IMR-90 (cell line): ENCODE measurements at regions not wholly inside any gene's neighbourhood (a gene's known extent, or its start where the extent isn't known, plus 50 kb on each side); places are given as distances from the start of the nearest gene placed in this dataset.

Experiments
- ATAC-seq: fragments of 200-7000 bp; cut with Tn5 transposase; 2 replicates; pipeline ENCODE4 v1.9.1; 2020; ENCODE audit warnings: low read depth, mild to moderate bottlenecking, moderate library complexity
- BruUV-seq: library from RNA; stranded (reverse); fragments of 400-500 nt; replicated peaks from 2 replicates; lab custom pipeline; 2021; lab: Mats Ljungman, UMichigan
- CTCF ChIA-PET: fragments of 300-600 bp; formaldehyde crosslinking; extraction: SDS; loops from one replicate; lab custom pipeline; 2021; ENCODE audit warnings: antibody characterized with exemption; lab: Yijun Ruan, JAX
- POLR2A ChIA-PET: fragments of 300-600 bp; sonication (Branson Sonifier 250); formaldehyde crosslinking; loops from one replicate; lab custom pipeline; 2022; ENCODE audit warnings: antibody characterized with exemption; ENCODE audit not compliant: unreplicated experiment; lab: Charles Lee
- DNase-seq: peaks from one replicate; pipeline ENCODE4 v3.0.0; 2013
- H2AFZ ChIP-seq: replicated peaks from 2 replicates; pipeline ENCODE3; 2013; ENCODE audit warnings: low read length, mild to moderate bottlenecking; ENCODE audit not compliant: poor library complexity
- H2AK5ac ChIP-seq: 2 replicates; pipeline ENCODE4 v1.6.1; 2013; ENCODE audit warnings: low read depth, low read length, inconsistent platforms
- H2AK9ac ChIP-seq: replicated peaks from 2 replicates; pipeline ENCODE3; 2013; ENCODE audit warnings: mild to moderate bottlenecking, low read depth, low read length, moderate library complexity; ENCODE audit not compliant: poor library complexity
- H2BK120ac ChIP-seq: 2 replicates; pipeline ENCODE4 v1.6.1; 2013; ENCODE audit warnings: low read depth, low read length, inconsistent platforms
- H2BK15ac ChIP-seq: 3 replicates; pipeline ENCODE4 v1.6.1; 2013; ENCODE audit warnings: low read depth, low read length, inconsistent platforms
- H2BK20ac ChIP-seq: 2 replicates; pipeline ENCODE4 v1.6.1; 2013; ENCODE audit warnings: low read depth, mild to moderate bottlenecking, inconsistent platforms, low read length, moderate library complexity
- H2BK5ac ChIP-seq: 2 replicates; pipeline ENCODE4 v1.6.1; 2013; ENCODE audit warnings: mild to moderate bottlenecking, low read depth, low read length, inconsistent platforms; ENCODE audit not compliant: poor library complexity, severe bottlenecking
- H3K14ac ChIP-seq: replicated peaks from 2 replicates; pipeline ENCODE4 v1.6.1; 2013; ENCODE audit warnings: low read depth, low read length, inconsistent platforms
- H3K18ac ChIP-seq: 2 replicates; pipeline ENCODE4 v1.6.1; 2013; ENCODE audit warnings: low read depth, low read length, control low read depth
- H3K23ac ChIP-seq: 2 replicates; pipeline ENCODE4 v1.6.1; 2013; ENCODE audit warnings: low read depth, low read length, inconsistent platforms
- H3K27ac ChIP-seq: 2 replicates; pipeline ENCODE4 v1.5.1; 2013; ENCODE audit warnings: mild to moderate bottlenecking, control low read depth, low read length; ENCODE audit not compliant: insufficient read depth
- H3K27me3 ChIP-seq: 2 replicates; pipeline ENCODE4 v1.6.1; 2013; ENCODE audit warnings: low read length; ENCODE audit not compliant: control insufficient read depth, insufficient read depth
- H3K36me3 ChIP-seq: 2 replicates; pipeline ENCODE4 v1.6.1; 2013; ENCODE audit warnings: low read length, mixed read lengths; ENCODE audit not compliant: control insufficient read depth, insufficient read depth
- H3K4ac ChIP-seq: 2 replicates; pipeline ENCODE4 v1.6.1; 2013; ENCODE audit warnings: low read depth, low read length, inconsistent platforms
- H3K4me1 ChIP-seq: 2 replicates; pipeline ENCODE4 v1.6.1; 2013; ENCODE audit warnings: low read length, mixed read lengths; ENCODE audit not compliant: control insufficient read depth, insufficient read depth
- H3K4me2 ChIP-seq: 2 replicates; pipeline ENCODE4 v1.6.1; 2013; ENCODE audit warnings: low read depth, mild to moderate bottlenecking, control low read depth, low read length, moderate library complexity
- H3K4me3 ChIP-seq: 2 replicates; pipeline ENCODE4 v1.5.1; 2013; ENCODE audit warnings: low read depth, mild to moderate bottlenecking, control low read depth, low read length, moderate library complexity; ENCODE audit not compliant: insufficient read depth
- H3K56ac ChIP-seq: 2 replicates; pipeline ENCODE4 v1.6.1; 2013; ENCODE audit warnings: low read length, inconsistent platforms; ENCODE audit not compliant: insufficient read depth; ENCODE audit errors: extremely low read depth
- H3K79me1 ChIP-seq, 2 experiments: 2 replicates each; pipeline ENCODE4 v1.6.1; 2013; ENCODE audit warnings: low read length in 2 of 2, inconsistent platforms in 1 of 2, low read depth in 1 of 2
- H3K9ac ChIP-seq: 2 replicates; pipeline ENCODE4 v1.6.1; 2013; ENCODE audit warnings: low read depth, low read length, control low read depth
- H3K9me1 ChIP-seq: 2 replicates; pipeline ENCODE4 v1.6.1; 2013; ENCODE audit warnings: low read length, inconsistent platforms; ENCODE audit not compliant: insufficient read depth
- H3K9me3 ChIP-seq: 2 replicates; pipeline ENCODE4 v1.6.1; 2013; ENCODE audit warnings: low read length; ENCODE audit not compliant: control insufficient read depth, insufficient read depth
- H4K20me1 ChIP-seq: 2 replicates; pipeline ENCODE4 v1.6.1; 2013; ENCODE audit warnings: low read length, inconsistent platforms; ENCODE audit not compliant: insufficient read depth
- H4K5ac ChIP-seq: 2 replicates; pipeline ENCODE4 v1.6.1; 2013; ENCODE audit warnings: mild to moderate bottlenecking, low read depth, low read length, control low read depth
- H4K8ac ChIP-seq, 2 experiments: 2 replicates each; pipeline ENCODE4 v1.6.1; 2013; ENCODE audit warnings: low read depth in 2 of 2, low read length in 2 of 2, control low read depth in 1 of 2, inconsistent platforms in 1 of 2
- H4K91ac ChIP-seq: 2 replicates; pipeline ENCODE4 v1.6.1; 2013; ENCODE audit warnings: low read depth, low read length, inconsistent platforms; ENCODE audit not compliant: insufficient read depth
- BHLHE40 ChIP-seq: fragments of 150-350 bp; IDR thresholded peaks from 2 replicates; pipeline ENCODE4 v1.6.1; 2016; ENCODE audit warnings: mild to moderate bottlenecking, low read depth, low read length
- MAZ ChIP-seq: IDR thresholded peaks from 2 replicates; pipeline ENCODE4 v1.6.1; 2012; ENCODE audit warnings: low read depth, mild to moderate bottlenecking, low read length, improper control_type of control experiment, moderate library complexity, borderline replicate concordance
- RFX5 ChIP-seq: IDR thresholded peaks from 2 replicates; pipeline ENCODE4 v1.8.0; 2012; ENCODE audit warnings: low read depth, mild to moderate bottlenecking, low read length, moderate library complexity
- WGBS, 2 experiments: methylation state at CpG; one replicate each; pipeline versions ENCODE4 v1.1.5 to v1.1.7; 2013; ENCODE audit warnings: missing lambda C conversion rate in 2 of 2; ENCODE audit not compliant: insufficient read length in 1 of 2; ENCODE audit errors: extremely low coverage in 2 of 2; 5-methylcytosine and 5-hydroxymethylcytosine counted together
- dilution Hi-C: fragments of 300-500 bp; cut with HindIII; formaldehyde crosslinking; loops from one replicate; pipeline ENCODE4 v1.14.3; 2018; ENCODE audit warnings: low sequenced_read_pairs; ENCODE audit not compliant: unreplicated experiment
- in situ Hi-C: fragments of 300-500 bp; cut with MboI; formaldehyde crosslinking; loops from 3 replicates; pipeline ENCODE4 v1.14.3; 2019; ENCODE audit warnings: low sequenced_read_pairs, inconsistent platforms, mixed read lengths
- intact Hi-C: fragments of 100-400 bp; cut with micrococcal nuclease; formaldehyde crosslinking; loops from 2 replicates; pipeline ENCODE4 v1.10.0; 2022

DNA sequence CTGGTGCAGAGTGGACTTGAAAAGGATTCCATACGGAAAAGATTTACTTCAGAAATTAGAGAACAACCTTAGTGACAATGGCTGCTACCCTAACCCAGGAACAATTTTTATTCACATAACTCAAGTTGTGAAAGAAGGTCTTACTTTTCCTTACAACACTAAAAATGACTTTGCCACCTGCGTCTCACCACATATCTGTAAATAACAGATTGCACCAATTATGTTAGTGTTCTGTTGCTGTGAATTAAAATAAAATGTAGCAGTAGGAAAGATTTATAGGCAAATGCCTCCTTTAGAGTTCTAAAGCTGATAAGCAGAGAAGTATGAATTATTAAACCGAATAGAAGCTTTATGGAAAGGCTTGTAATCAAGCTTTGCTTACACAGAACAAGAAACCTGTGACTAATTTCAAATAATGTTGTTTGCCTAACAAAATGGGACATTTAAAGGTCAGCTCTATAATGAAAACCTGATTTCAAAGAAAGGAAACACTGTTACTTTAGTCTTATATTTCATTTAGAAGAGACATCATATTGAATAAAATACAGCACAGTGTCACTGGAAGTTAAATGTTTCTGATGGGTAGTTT, 2237.8 kb downstream of the LRRC4C start:
- Histone ChIP-seq H3K4me1 (no peaks in the 10 kb centered on the region), H3K36me3 (no peaks in the 10 kb centered on the region), H4K8ac (no peak overlapping the region), H2AFZ (no peak overlapping the region), H3K4me2 (no peak overlapping the region), H3K79me1 (no peaks in the 10 kb centered on the region), H3K9me3 (peaks cover 4% of the 10 kb centered on the region; the same call in 1 of the 2 replicates), H2BK20ac (no peak overlapping the region), H2BK15ac (no peak overlapping the region), H2BK120ac (no peak overlapping the region), H3K23ac (no peak overlapping the region), H2AK9ac (no peak overlapping the region), H3K18ac (no peak overlapping the region), H3K14ac (no peak overlapping the region), H3K4me3 (no peak overlapping the region), H4K5ac (no peak overlapping the region), H4K91ac (no peak overlapping the region), H2AK5ac (no peak overlapping the region), H3K9me1 (no peaks in the 10 kb centered on the region), H2BK5ac (no peak overlapping the region), H3K27me3 (no peaks in the 10 kb centered on the region), H3K9ac (no peak overlapping the region), H3K27ac (no peak overlapping the region), H3K56ac (no peak overlapping the region), H3K4ac (no peak overlapping the region), H4K20me1 (no peaks in the 10 kb centered on the region)
- ATAC-seq (no peak), DNase-seq (no peak)
- TF ChIP-seq RFX5 (no peak), BHLHE40 (no peak), MAZ (no peak)
- ChIA-PET CTCF (no interaction called here), POLR2A (no interaction called here)
- no CpG with 5 or more reads among the region's 3 CpGs for WGBS, 2 experiments
- BruUV-seq = no TSS peak
- intact Hi-C loops (no loop called here), dilution Hi-C loops (no loop called here), in situ Hi-C loops (no loop called here)
